GM18519 (cell line): ENCODE measurements at regions not wholly inside any gene's neighbourhood (a gene's known extent, or its start where the extent isn't known, plus 50 kb on each side); places are given as distances from the start of the nearest gene placed in this dataset.
"Not testable (repeated sequence)": the region's sequence is repeated elsewhere in the genome, so short reads cannot be mapped to it uniquely, and the experiment has no call there.

Source experiments
- ATAC-seq: cut with Tn5 transposase; IDR thresholded peaks from one replicate; pipeline ENCODE4 v1.9.1; 2021; ENCODE audit warnings: mild to moderate bottlenecking, moderate library complexity; ENCODE audit not compliant: unreplicated experiment, low FRiP score

GRCh38 chr21:24649691-24650090 lies 957.6 kb downstream of the MRPL39 start:
- no peak for ATAC-seq

- ATAC-seq, result no peak
Measured at GRCh38 chr21:24636696-24637095, 970.6 kb downstream of the MRPL39 start.

GRCh38 chr21:24634749-24635148 lies 972.5 kb downstream of the MRPL39 start:
- ATAC-seq, result no peak

- no peak for ATAC-seq
Measured at GRCh38 chr21:24628536-24628935, 978.7 kb downstream of the MRPL39 start.

- no peak for ATAC-seq
Measured at GRCh38 chr21:24628046-24628445, 979.2 kb downstream of the MRPL39 start.

- ATAC-seq, result no peak
Measured at GRCh38 chr21:24617819-24618218, 989.5 kb downstream of the MRPL39 start.

GRCh38 chr21:24594082-24594481 lies 1013.2 kb downstream of the MRPL39 start:
- no peak for ATAC-seq

- ATAC-seq, result no peak
Measured at GRCh38 chr21:24590261-24590660, 1017.0 kb downstream of the MRPL39 start.

GRCh38 chr21:24583473-24583872 lies 1023.8 kb downstream of the MRPL39 start:
- ATAC-seq, result no peak

GRCh38 chr21:24577301-24577700 lies 1030.0 kb downstream of the MRPL39 start:
- no peak for ATAC-seq

- ATAC-seq, result no peak
Measured at GRCh38 chr21:24561291-24561690, 1046.0 kb downstream of the MRPL39 start.

- no peak for ATAC-seq
Measured at GRCh38 chr21:24552491-24552890, 1054.8 kb downstream of the MRPL39 start.

GRCh38 chr21:24545807-24546361 lies 1061.4 kb downstream of the MRPL39 start:
- no peak for ATAC-seq

GRCh38 chr21:24514081-24514733 lies 1093.1 kb downstream of the MRPL39 start:
- no peak for ATAC-seq

- ATAC-seq, result no peak
Measured at GRCh38 chr21:24509131-24509530, 1098.2 kb downstream of the MRPL39 start.

GRCh38 chr21:24486973-24487372 lies 1120.3 kb downstream of the MRPL39 start:
- no peak for ATAC-seq

GRCh38 chr21:24483361-24483760 lies 1123.9 kb downstream of the MRPL39 start:
- ATAC-seq, result not testable (repeated sequence)

- ATAC-seq, result no peak
Measured at GRCh38 chr21:24470852-24471251, 1136.4 kb downstream of the MRPL39 start.

GRCh38 chr21:24456358-24456757 lies 1150.9 kb downstream of the MRPL39 start:
- ATAC-seq, result no peak

GRCh38 chr21:24450119-24450518 lies 1157.2 kb downstream of the MRPL39 start:
- ATAC-seq, result no peak

- no peak for ATAC-seq
Measured at GRCh38 chr21:24445517-24445916, 1161.8 kb downstream of the MRPL39 start.

GRCh38 chr21:24444736-24445135 lies 1162.5 kb downstream of the MRPL39 start:
- no peak for ATAC-seq
